ENCODE measurements at regions not wholly inside any gene's neighbourhood (a gene's known extent, or its start where the extent isn't known, plus 50 kb on each side); places are given as distances from the start of the nearest gene placed in this dataset.

GRCh38 chr4:3866813-3867129, 100.6 kb downstream of the ADRA2C start:
- TF ChIP-seq IKZF1 (conservative IDR thresholded peaks at IDR 0.05) (no peak), POU2F2 (IDR thresholded peaks at IDR 0.05; ENCODE audit: borderline replicate concordance, low read depth, low read length) (no peak), SKIL (IDR thresholded peaks at IDR 0.05; ENCODE audit: low read depth, poor library complexity, severe bottlenecking) (no peak), CEBPB (IDR thresholded peaks at IDR 0.05; ENCODE audit: borderline replicate concordance in 1 of 2, low read depth in 2 of 2, low read length in 2 of 2) (no peak), SMC3 (IDR thresholded peaks at IDR 0.05; ENCODE audit: borderline replicate concordance, low read length) (no peak), POLR2A (IDR thresholded peaks at IDR 0.05; ENCODE audit: low read depth, low read length) (no peak), MXI1 (IDR thresholded peaks at IDR 0.05; ENCODE audit: low read depth, low read length) (no peak), CBFB (IDR thresholded peaks at IDR 0.05; ENCODE audit: low read depth) (no peak), JUNB (IDR thresholded peaks at IDR 0.05) (no peak), RAD21 (IDR thresholded peaks at IDR 0.05; ENCODE audit: insufficient read depth, low read depth, low read length) (no peak)
- TF ChIP-seq, protein P1, sequence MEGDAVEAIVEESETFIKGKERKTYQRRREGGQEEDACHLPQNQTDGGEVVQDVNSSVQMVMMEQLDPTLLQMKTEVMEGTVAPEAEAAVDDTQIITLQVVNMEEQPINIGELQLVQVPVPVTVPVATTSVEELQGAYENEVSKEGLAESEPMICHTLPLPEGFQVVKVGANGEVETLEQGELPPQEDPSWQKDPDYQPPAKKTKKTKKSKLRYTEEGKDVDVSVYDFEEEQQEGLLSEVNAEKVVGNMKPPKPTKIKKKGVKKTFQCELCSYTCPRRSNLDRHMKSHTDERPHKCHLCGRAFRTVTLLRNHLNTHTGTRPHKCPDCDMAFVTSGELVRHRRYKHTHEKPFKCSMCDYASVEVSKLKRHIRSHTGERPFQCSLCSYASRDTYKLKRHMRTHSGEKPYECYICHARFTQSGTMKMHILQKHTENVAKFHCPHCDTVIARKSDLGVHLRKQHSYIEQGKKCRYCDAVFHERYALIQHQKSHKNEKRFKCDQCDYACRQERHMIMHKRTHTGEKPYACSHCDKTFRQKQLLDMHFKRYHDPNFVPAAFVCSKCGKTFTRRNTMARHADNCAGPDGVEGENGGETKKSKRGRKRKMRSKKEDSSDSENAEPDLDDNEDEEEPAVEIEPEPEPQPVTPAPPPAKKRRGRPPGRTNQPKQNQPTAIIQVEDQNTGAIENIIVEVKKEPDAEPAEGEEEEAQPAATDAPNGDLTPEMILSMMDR (IDR thresholded peaks at IDR 0.05 in 2 of 3, conservative IDR thresholded peaks at IDR 0.05 in 1 of 3; ENCODE audit: control insufficient read depth in 2 of 3, extremely low read depth in 1 of 3, insufficient read depth in 1 of 3, low read depth in 3 of 3, low read length in 3 of 3), result no peak

Data from GM12878 (cell line).